Esophagus muscularis mucosa (tissue), 4 donors: ENCODE measurements at regions not wholly inside any gene's neighbourhood (a gene's known extent, or its start where the extent isn't known, plus 50 kb on each side); places are given as distances from the start of the nearest gene placed in this dataset.

Experiments
- DNase-seq: peaks from one replicate; pipeline ENCODE4 v3.0.0-alpha.2; 2017; ENCODE audit errors: extremely low spot score
- H3K27ac ChIP-seq, 4 donors: fragments of 200-600 bp; sonication (generic); replicated peaks in 1 of 4; 1 replicate in 3 of 4; 2 replicates in 1 of 4; pipeline ENCODE4 v1.5.1; 2016 to 2019; ENCODE audit warnings: mild to moderate bottlenecking in 1 of 4
- H3K27me3 ChIP-seq, 4 donors: fragments of 200-600 bp; sonication (generic); one replicate each; pipeline versions ENCODE4 v1.5.1 to v1.6.0; 2016 to 2019
- H3K36me3 ChIP-seq, 4 donors: fragments of 200-600 bp; sonication (generic); one replicate each; pipeline ENCODE4 v1.5.1; 2016 to 2019
- H3K4me1 ChIP-seq, 4 donors: fragments of 200-600 bp; sonication (generic); one replicate each; pipeline ENCODE4 v1.5.1; 2016 to 2019
- H3K4me3 ChIP-seq, 4 donors: fragments of 200-600 bp; sonication (generic); 1 replicate in 2 of 4; 2 replicates in 2 of 4; pipeline ENCODE4 v1.5.1; 2016 to 2019; ENCODE audit warnings: mild to moderate bottlenecking in 4 of 4, moderate library complexity in 1 of 4
- H3K9me3 ChIP-seq, 4 donors: fragments of 200-600 bp; sonication (generic); 1 replicate in 3 of 4; 2 replicates in 1 of 4; pipeline ENCODE4 v1.5.1; 2016 to 2019
- EP300 ChIP-seq: sonication (generic); formaldehyde crosslinking; IDR thresholded peaks from one replicate; pipeline ENCODE4 v1.6.1; 2017; ENCODE audit warnings: antibody characterized with exemption
- POLR2A ChIP-seq: fragments of 450-650 bp; IDR thresholded peaks from one replicate; pipeline ENCODE4 v1.6.1; 2017; ENCODE audit warnings: antibody characterized with exemption, moderate library complexity, mild to moderate bottlenecking, low read depth
- POLR2AphosphoS5 ChIP-seq, 2 donors: sonication (generic); formaldehyde crosslinking; IDR thresholded peaks; one replicate each; pipeline ENCODE4 v1.6.1; 2017; ENCODE audit warnings: antibody characterized with exemption in 2 of 2
- WGBS: methylation state at CpG from one replicate; pipeline ENCODE4 v1.1.5; 2018; 5-methylcytosine and 5-hydroxymethylcytosine counted together
- intact Hi-C: fragments of 100-400 bp; cut with DNase I; formaldehyde crosslinking; loops from one replicate; pipeline ENCODE4 v1.15.1; 2023
- TF ChIP-seq, protein P1 (sequence below), 3 experiments: fragments of 200-600 bp in 2 of 3; fragments of 450-650 bp in 1 of 3; sonication (generic) in 2 of 3; IDR thresholded peaks; one replicate each; pipeline ENCODE4 v1.5.1; 2017 to 2019; ENCODE audit warnings: antibody characterized with exemption in 3 of 3, mild to moderate bottlenecking in 2 of 3, moderate library complexity in 1 of 3

DNA sequence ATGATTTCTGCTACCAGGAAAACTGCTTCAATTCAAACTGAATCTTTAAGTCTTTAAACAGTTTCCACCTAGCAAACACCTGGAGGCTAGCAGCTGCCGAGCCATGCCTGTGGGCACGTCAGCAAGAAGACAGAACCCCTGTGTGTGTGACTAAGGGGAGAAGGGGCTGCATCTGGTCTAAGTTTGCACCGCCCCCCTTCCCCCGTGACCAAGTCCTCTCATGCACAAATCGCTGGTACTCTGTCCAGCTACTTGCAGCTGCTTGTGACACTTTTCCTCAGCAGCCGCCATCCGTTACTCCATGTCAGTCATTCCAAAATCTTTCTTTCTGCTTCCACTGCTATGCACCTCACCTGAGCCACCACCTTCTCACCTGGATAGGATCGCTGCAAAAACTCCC is 355.0 kb downstream of the SS18 start:
- Histone ChIP-seq H3K9me3 (peaks cover 0 to 7% (median 1%) of the 10 kb centered on the region in 4 donors), H3K4me3 (no peak overlapping the region), H3K27ac (no peak overlapping the region), H3K36me3 (no peaks in the 10 kb centered on the region), H3K27me3 (peaks cover 0 to 6% (median 0%) of the 10 kb centered on the region in 4 donors), H3K4me1 (no peaks in the 10 kb centered on the region)
- TF ChIP-seq POLR2A (no peak), POLR2AphosphoS5 (IDR thresholded peaks at IDR 0.05) (no peak), EP300 (no peak)
- TF ChIP-seq, protein P1, sequence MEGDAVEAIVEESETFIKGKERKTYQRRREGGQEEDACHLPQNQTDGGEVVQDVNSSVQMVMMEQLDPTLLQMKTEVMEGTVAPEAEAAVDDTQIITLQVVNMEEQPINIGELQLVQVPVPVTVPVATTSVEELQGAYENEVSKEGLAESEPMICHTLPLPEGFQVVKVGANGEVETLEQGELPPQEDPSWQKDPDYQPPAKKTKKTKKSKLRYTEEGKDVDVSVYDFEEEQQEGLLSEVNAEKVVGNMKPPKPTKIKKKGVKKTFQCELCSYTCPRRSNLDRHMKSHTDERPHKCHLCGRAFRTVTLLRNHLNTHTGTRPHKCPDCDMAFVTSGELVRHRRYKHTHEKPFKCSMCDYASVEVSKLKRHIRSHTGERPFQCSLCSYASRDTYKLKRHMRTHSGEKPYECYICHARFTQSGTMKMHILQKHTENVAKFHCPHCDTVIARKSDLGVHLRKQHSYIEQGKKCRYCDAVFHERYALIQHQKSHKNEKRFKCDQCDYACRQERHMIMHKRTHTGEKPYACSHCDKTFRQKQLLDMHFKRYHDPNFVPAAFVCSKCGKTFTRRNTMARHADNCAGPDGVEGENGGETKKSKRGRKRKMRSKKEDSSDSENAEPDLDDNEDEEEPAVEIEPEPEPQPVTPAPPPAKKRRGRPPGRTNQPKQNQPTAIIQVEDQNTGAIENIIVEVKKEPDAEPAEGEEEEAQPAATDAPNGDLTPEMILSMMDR (IDR thresholded peaks at IDR 0.05): no peak
- 73% methylated on average over 8 of the region's 8 CpGs for WGBS
- no peak for DNase-seq
- intact Hi-C loops: no loop called here

DNA sequence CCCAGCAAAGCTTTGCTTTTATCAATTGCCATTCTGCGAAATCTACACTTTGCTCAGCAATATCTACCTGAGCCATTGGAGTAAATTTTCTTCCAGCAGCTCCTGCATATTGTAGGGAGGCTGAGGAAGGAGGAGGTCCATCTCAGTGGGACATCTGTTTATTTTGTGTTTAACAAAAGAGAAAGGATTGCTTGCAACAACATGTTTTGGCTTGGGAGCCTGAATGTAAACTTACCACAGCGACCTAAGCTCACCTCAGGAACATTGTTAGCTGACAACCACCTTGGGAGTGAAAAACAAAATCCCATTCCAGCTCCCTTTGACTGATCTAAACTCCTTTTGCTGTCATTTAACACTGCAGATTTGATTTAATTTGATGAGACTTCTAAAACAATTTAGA is 356.1 kb downstream of the SS18 start:
- no peak for DNase-seq
- intact Hi-C loops: no loop called here
- H3K4me1 ChIP-seq: no peaks in the 10 kb centered on the region
- H3K9me3 ChIP-seq: peaks cover 0 to 11% (median 4%) of the 10 kb centered on the region in 4 donors
- no peaks in the 10 kb centered on the region for H3K36me3 ChIP-seq
- TF ChIP-seq POLR2AphosphoS5 (IDR thresholded peaks at IDR 0.05): no peak
- TF ChIP-seq, protein P1 (IDR thresholded peaks at IDR 0.05): no peak
- TF ChIP-seq EP300: no peak
- no peak for TF ChIP-seq POLR2A
- H3K27me3 ChIP-seq: peaks cover 0 to 6% (median 0%) of the 10 kb centered on the region in 4 donors
- 68% methylated on average over 2 of the region's 2 CpGs for WGBS
- no peak overlapping the region for H3K27ac ChIP-seq
- H3K4me3 ChIP-seq: no peak overlapping the region

DNA sequence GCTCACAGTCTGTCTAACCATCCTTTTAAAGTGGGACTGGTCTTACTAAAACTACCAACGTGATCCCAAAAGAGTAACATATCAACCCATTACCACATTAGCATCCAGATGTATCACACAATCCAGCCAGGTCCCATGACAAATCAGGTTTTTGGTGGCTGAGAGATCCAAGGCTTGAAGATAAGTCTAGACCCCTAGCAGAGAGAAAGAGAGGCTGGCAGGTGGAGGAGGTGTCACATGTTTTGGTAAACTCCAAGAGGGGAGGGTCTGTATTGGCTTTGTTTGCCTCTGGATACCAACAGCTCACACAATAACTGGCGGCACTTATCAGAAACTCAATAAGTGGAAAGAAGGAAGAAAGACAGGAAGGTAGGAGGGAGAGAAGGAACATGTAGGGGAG is 357.6 kb downstream of the SS18 start:
- intact Hi-C loops: no loop called here
- peaks cover 0 to 11% (median 4%) of the 10 kb centered on the region in 4 donors for H3K9me3 ChIP-seq
- H3K4me1 ChIP-seq: no peaks in the 10 kb centered on the region
- WGBS: 54% methylated on average over 2 of the region's 2 CpGs
- DNase-seq: no peak
- H3K4me3 ChIP-seq: no peak overlapping the region
- TF ChIP-seq POLR2AphosphoS5 (IDR thresholded peaks at IDR 0.05) (no peak), EP300 (no peak), POLR2A (no peak)
- TF ChIP-seq, protein P1 (IDR thresholded peaks at IDR 0.05): no peak
- H3K27ac ChIP-seq: no peak overlapping the region
- peaks cover 0 to 6% (median 0%) of the 10 kb centered on the region in 4 donors for H3K27me3 ChIP-seq
- H3K36me3 ChIP-seq: no peaks in the 10 kb centered on the region

DNA sequence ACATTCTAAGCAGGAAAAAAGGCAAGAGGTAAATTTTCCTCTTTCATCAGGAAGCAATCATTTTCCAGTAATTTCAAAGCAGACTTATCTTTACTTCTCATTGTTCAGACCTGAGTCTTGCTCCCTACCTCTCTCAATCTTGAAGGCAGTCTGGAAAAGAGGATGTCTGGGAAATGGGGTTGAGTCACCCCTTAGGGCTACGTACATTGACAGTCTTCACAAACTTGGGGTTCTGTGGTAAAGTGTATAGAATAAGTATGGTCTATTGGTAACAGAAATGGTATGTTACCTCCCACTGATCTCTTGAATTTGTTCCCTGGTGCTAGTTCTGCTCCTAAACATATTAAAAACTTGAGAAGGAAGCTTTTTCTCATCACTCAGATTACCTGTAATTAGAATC is 361.3 kb downstream of the SS18 start:
- no peak overlapping the region for H3K27ac ChIP-seq
- H3K9me3 ChIP-seq: peaks cover 0 to 11% (median 4%) of the 10 kb centered on the region in 4 donors
- intact Hi-C loops: no loop called here
- 77% methylated on average over 1 of the region's 1 CpG for WGBS
- no peak for TF ChIP-seq EP300
- no peak for TF ChIP-seq POLR2AphosphoS5 (IDR thresholded peaks at IDR 0.05)
- TF ChIP-seq, protein P1 (IDR thresholded peaks at IDR 0.05): no peak
- TF ChIP-seq POLR2A: no peak
- H3K4me3 ChIP-seq: no peak overlapping the region
- no peaks in the 10 kb centered on the region for H3K4me1 ChIP-seq
- no peaks in the 10 kb centered on the region for H3K36me3 ChIP-seq
- H3K27me3 ChIP-seq: peaks cover 0 to 15% (median 0%) of the 10 kb centered on the region in 4 donors
- DNase-seq: no peak

DNA sequence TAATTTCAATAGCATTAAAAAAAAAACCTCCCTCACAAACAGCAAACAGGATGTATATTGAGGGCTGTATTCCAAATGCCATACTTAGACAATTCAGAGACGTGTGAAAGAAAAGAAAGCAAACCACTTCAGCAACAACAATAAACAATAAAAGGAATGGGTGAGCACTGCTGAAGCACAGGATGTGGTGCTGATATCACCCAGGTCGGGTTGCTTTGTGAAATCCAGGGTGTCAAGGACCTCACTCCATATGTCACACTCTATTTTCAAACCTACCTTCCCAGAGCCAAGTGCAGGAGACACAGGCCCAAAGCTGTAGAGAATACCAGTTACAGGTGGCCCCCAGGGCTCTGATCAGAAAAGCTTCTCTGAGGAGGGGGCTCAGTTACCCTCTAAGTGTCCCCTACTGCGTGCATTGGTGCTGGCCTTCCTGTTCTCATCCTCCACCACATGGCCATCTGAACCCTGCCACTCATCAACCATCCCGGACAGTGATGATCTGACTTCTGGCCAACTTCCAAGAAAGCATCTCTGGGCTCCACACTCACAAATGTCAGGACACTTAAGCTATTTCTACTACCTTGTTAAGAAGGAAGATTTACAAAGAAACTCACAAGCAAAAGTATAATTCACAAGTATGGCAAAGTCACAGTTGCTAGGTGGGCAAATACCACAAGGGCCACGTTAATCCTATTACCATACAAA is 363.0 kb downstream of the SS18 start:
- Histone ChIP-seq H3K4me3 (no peak overlapping the region), H3K27me3 (peaks cover 0 to 15% (median 0%) of the 10 kb centered on the region in 4 donors), H3K36me3 (no peaks in the 10 kb centered on the region), H3K4me1 (no peaks in the 10 kb centered on the region), H3K9me3 (peaks cover 0 to 11% (median 4%) of the 10 kb centered on the region in 4 donors), H3K27ac (no peak overlapping the region)
- TF ChIP-seq POLR2AphosphoS5 (IDR thresholded peaks at IDR 0.05) (no peak), EP300 (no peak), POLR2A (no peak)
- TF ChIP-seq, protein P1 (IDR thresholded peaks at IDR 0.05): no peak
- 48% methylated on average over 5 of the region's 5 CpGs for WGBS
- intact Hi-C loops: no loop called here
- no peak for DNase-seq
